GM15510 (cell line): ENCODE measurements at regions not wholly inside any gene's neighbourhood (a gene's known extent, or its start where the extent isn't known, plus 50 kb on each side); places are given as distances from the start of the nearest gene placed in this dataset.

Experiments used
- POLR2A ChIP-seq: IDR thresholded peaks from 3 replicates; pipeline ENCODE4 v1.6.1; 2011; ENCODE audit warnings: borderline replicate concordance; ENCODE audit not compliant: insufficient read length; ENCODE audit errors: extremely low read depth

DNA sequence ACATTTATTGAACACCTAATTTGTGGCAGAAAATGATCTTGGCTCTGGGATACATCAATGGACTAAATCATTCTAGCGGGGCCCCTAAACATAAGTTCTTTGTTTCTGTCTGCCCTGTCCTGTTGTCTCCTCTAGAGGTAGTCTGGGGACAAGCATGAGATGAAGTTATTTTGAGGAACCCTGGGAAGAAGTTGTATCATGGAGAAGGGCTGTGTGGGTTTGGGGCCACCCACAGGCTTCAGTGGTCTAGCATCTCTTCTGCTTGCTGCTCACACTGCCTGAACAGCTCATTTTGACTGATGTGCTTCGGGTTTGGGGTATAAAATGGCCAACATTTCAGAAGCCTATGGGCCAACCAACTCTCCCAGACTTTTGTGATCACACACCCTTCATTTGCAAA is 50.3 kb upstream of the OSBPL11 start:
- no peak for TF ChIP-seq POLR2A

DNA sequence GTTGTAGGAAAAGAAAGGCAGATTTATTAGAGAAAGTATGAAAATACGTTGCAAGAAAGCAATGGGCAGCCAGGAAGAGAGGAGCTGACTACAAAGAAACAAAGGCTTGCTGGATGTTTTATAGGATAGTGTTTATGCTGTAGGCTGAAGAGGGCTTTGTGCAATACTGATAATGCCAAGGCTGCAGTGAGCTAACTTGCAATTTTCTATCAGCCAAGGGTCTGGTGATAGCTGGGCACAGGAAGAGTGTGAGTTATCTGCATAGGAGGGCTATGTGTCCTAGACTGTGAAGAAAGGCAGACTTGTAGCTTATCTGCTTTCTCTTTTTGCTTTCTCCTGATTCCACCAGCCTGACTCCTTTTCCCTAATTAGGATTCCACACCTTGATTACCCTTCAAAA is 51.3 kb upstream of the OSBPL11 start:
- TF ChIP-seq POLR2A, result no peak

DNA sequence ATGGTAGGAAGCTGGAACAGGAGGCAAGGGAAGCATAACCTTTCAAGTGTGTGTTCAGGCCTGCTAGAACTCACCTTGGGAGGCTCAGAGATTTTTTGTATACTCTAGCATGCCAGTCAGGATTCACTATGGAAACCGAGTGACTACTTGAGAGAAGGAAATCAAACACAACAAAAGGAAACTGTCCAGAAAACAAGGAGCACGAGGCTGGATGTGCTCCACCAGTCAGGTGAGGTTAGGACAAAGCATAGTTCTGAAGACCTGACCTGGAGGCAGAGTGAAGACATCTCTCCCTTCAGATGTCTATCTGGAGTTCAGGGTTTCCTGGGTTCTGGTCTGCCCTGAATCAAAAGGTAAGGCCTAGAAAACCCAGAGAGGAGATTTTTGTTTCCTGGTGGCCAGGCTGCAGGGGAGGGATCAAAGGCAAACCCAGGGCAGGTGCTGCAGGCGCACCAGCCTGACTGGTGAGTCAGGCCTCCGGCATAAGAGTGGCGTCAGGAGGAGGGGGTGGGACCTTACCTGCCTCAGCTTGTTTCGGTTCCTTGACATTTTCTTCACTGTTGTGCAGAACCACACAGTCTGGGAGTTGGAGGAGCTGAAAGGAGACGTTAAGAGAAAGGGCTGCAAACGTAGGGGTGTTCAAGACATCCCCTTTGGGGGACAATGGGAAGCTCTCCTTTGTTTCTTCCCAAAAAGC is 52.2 kb upstream of the OSBPL11 start:
- TF ChIP-seq POLR2A, result no peak

DNA sequence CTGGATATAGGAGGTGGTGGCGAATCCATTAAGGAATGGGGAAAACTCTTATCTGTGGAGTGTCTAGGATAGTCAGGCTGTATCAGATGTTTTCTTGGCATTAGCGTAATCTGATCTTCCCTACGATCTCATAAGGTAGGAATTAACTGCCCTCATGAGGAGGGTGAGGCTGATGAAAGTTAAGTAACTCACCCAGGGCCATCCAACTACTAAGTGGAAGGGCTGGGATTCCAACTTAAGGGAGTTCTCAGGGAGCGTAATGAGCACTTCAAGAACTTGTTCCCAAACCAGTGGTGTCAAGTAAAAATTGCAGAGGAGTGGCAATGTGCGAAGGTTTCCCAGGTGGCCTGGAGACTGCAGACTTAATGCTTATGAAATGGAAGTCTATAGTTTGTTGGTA is 55.9 kb upstream of the OSBPL11 start:
- TF ChIP-seq POLR2A, result no peak

DNA sequence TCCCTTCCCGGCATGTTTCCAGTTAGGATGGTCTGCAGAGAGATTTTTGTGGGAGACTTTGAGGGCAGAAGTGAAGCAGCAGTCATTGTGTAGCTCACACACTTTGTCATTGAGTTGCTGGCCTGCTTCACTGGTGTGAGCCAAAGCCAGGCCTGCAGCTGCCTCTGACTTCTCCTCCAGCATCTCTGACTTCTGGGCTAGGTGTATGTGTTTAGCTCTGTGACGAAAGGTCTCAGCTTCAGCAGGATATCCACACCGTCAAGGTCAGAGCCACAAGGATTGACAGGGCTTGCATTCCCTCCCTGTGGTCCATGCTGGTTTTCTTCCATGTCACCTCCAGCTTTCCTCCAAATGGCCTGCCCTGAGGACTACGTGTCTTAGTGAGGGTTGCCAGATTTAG is 57.1 kb upstream of the OSBPL11 start:
- no peak for TF ChIP-seq POLR2A

DNA sequence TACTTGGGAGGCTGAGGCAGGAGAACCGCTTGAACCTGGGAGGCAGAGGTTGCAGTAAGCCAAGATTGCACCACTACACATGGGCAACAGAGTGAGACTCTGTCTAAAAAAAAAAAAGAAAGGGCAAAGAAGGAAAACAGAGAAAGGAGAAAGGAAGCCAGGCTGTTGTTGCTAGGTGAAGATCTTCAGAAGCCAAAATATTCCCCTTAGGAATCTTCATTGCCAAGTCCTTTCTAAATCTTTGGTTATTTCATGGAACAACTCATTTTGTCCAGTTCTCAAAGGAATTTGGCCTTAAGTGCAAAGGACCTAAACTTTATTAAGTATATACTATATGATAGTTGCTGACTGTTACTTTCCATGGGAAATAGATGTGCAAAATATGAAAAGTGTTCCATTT is 59.2 kb upstream of the OSBPL11 start:
- TF ChIP-seq POLR2A, result no peak

DNA sequence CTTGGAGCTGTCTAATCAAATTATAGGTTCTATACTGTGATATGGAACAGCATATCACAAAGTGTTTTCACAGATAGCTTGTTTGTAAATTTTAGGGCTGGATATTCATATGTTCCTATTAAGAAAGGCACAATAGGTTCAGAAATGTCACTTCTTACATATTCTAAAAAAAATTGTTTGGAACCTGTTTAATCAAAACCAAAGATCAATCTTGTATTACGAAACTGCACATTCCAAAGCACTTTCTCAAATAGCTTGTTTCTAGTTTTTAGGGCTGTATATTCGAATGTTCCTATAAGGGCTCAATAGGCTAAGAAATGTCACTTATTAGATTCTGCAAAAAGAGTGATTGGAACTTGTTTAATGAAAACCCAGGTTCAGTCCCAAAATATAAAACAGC is 67.4 kb upstream of the OSBPL11 start:
- no peak for TF ChIP-seq POLR2A

DNA sequence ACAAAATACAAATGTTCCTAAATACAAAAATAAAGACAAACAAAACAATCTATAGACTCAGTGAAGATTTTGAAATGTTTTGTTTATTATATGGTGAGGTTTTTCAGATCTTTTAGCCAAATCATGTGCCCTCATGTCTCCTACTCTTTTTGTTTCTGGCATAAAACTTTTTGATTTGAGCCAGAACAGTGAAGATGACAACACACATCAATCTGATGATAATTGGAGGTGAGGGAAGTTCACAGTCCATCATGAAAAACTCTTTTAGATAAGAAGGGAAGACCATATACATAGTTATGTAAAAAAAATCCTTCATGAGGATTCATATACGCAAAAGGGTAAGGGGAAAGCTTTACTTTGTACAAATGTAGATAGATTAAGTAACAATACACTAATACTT is 75.1 kb upstream of the OSBPL11 start:
- no peak for TF ChIP-seq POLR2A

DNA sequence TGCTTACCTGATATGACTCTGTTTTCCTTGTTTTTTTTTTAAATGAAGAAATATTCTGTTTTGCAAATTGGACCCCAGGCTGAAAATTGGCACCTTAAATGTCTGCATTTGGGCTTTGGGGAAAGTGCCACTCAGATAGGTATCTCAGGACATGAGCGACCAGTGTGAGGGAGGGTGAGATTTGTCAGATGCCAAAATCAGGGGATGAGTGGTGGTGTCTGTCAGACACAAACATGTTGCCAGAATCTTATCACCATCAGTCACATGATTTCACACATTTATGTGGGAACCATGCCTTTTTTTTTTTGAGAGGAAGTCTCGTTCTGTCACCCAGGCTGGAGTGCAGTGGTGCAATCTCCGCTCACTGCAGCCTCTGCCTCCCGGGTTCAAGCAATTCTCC is 75.6 kb upstream of the OSBPL11 start:
- TF ChIP-seq POLR2A, result no peak

DNA sequence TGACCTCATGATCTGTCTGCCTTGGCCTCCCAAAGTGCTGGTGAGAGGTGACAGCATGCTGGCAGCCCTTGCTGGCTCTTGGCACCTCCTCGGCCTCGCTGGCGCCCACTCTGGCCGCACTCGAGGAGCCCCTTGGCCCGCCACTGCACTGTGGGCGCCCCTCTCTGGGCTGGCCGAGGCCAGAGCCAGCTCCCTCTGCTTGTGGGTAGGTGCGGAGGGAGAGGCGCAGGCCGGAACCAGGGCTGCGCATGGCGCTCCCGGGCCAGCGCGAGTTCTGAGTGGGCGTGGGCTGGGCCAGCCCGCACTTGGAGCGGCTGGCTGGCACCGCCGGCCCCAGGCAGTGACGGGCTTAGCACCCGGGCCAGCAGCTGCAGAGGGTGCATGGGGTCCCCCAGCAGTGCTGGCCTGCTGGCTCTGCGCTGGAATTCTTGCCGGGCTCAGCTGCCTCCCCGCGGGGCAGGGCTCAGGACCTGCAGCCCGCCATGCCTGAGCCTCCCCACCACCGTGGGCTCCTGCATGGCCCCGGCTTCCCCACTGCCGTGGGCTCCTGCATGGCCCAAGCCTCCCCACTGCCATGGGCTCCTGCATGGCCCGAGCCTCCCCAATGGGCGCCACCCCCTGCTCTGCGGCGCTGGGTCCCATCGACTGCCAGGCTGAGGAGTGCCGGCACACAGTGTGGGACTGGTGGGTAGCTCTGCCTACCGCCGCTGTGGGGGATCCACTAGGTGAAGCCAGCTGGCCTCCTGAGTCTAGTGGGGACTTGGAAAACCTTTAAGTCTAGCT is 76.4 kb upstream of the OSBPL11 start:
- TF ChIP-seq POLR2A, result no peak

DNA sequence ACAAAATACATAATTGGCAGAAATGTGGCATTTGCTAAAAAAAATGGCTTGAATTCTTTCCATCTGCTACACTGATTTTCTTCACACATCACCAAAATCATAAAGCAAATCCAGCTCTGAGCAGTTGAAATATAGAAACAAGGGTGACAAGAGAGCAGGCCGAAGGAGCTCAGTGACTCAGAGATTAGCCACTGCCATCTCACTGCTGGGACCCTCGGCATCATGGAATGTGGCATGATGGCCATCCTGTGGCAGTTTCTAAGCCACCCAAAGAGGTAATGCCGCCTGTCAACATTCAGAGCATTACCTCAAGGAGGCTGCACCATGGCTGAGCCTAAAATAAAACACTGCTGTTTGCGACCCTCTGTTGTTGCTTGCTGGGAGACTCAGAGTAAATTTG is 80.5 kb upstream of the OSBPL11 start:
- TF ChIP-seq POLR2A, result no peak

DNA sequence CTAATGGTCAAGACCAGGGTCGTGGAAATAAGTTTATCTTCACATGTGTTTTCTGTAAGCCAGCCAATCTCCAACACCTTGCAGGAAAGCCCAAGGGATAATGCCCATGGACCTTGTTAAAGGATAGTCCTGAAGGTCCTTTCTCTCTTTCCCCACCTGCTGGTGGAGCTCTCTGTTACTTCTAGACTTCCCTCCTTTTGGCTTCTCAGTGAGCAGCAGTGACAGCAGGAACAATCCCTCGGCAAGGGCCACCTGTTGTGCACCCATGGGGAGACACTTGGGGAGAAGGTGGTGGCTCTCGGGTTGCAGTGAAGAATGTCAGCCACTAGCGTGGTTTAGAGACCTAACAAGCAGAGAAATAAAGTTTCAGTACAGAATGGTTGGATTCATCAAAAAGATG is 84.0 kb upstream of the OSBPL11 start:
- TF ChIP-seq POLR2A, result no peak

DNA sequence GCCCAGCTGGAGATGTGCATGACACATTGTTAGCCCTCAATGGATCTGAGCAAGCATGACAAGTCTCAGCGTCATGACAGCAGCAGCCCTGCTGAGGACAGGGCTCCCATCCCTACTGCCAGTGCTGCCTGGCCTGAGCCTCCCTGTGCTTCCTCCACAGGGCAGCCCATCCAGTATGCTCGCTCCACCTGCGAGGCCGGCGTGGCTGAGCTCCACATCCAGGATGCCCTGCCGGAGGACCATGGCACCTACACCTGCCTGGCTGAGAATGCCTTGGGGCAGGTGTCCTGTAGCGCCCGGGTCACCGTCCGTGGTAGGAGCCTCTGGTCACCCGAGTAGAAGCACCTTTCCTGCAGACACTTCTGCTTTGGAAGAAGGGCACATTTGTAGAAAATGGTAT is 85.8 kb upstream of the OSBPL11 start:
- TF ChIP-seq POLR2A, result no peak

DNA sequence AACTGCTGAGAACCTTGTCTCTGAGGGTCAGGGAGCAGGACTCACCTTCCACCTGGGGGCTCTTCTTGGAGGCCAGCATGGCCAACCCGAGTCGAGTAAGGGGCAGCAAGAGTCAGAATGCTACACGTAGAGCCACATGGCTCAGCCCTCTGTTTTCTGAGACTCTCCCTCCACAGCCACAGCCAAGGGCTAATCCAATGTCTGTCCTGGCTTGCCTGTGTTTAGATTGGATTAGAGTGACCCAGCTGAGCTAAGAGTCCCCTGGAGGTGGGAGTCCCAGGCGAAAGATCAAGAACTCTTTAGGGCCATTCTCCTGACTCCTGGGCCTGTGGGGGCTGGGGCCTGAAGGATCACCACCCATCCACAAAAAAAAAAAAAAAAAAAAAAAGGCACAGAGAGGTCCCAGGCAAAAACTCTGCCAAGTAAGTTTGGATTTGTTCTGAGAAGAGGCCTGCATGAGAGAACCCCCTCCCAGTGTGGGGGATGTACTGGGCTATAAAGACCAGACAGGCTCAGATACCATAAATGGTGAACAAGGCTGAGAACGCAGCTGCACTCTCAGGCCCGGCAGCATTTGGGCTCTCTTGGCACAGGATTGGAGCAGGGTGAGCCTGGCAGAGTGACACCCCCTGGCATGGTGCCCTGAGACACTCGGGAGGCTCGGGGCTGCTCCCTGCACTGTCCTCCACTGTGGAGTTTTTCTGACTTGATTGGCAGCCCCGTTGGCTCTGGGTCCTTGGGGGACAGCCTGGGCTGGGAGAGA is 88.0 kb upstream of the OSBPL11 start:
- TF ChIP-seq POLR2A, result no peak

DNA sequence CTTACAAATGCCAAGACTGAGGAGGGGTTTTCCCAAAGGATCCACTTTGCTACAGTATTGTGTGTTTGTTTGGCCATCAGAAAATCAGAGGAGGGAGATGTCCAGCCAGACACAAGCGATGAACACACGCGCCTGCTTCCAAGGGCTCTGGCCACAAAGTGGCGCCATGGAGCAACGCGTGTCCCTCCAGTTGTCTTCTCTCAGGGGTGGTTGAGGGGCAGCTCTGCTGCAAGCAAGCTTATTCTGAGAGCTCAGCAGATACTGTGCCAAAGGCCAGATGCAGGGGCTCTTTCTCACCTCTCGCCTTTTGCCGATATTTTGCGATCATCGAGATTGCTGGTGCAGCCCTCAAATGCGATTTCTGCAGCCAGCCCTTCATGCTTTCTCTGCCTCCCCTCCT is 88.9 kb upstream of the OSBPL11 start:
- TF ChIP-seq POLR2A, result no peak
